Body of pancreas (tissue), 4 donors: ENCODE measurements at regions not wholly inside any gene's neighbourhood (a gene's known extent, or its start where the extent isn't known, plus 50 kb on each side); places are given as distances from the start of the nearest gene placed in this dataset.

ENCODE experiments used
- ATAC-seq: fragments of 150-250 bp; one replicate; pipeline ENCODE4 v1.9.1; 2016
- DNase-seq, 4 donors: peaks; one replicate each; pipeline ENCODE4 v3.0.0-alpha.2; 2019
- H3K27ac ChIP-seq, 4 donors: fragments of 200-600 bp; sonication (generic); 1 replicate in 3 of 4; 2 replicates in 1 of 4; pipeline versions ENCODE4 v1.5.1 to v1.6.1; 2016 to 2019; ENCODE audit warnings: mild to moderate bottlenecking in 1 of 4, mixed read lengths in 1 of 4, moderate library complexity in 1 of 4
- H3K27me3 ChIP-seq, 2 donors: fragments of 200-600 bp; sonication (generic); one replicate each; pipeline ENCODE4 v1.6.0; 2016; ENCODE audit warnings: mild to moderate bottlenecking in 1 of 2
- H3K36me3 ChIP-seq, 2 donors: fragments of 200-600 bp; sonication (generic); replicated peaks in 1 of 2; 2 replicates each; pipeline ENCODE4 v1.5.1; 2016; ENCODE audit warnings: low read depth in 2 of 2; ENCODE audit not compliant: insufficient read depth in 1 of 2
- H3K4me1 ChIP-seq: fragments of 200-600 bp; sonication (generic); one replicate; pipeline ENCODE4 v1.6.0; 2016
- H3K4me3 ChIP-seq, 2 donors: fragments of 200-600 bp; sonication (generic); 1 replicate in 1 of 2; 2 replicates in 1 of 2; pipeline ENCODE4 v1.5.1; 2016 to 2019
- H3K9me3 ChIP-seq, 3 donors: fragments of 200-600 bp; sonication (generic); 1 replicate in 2 of 3; 2 replicates in 1 of 3; pipeline ENCODE4 v1.5.1; 2016
- CTCF ChIP-seq, 7 experiments: fragments of 450-650 bp in 4 of 7; fragments of 200-600 bp in 3 of 7; sonication (generic) in 3 of 7; IDR thresholded peaks; one replicate each; pipeline ENCODE4 v1.5.1; 2016 to 2019; ENCODE audit warnings: antibody characterized with exemption in 7 of 7
- POLR2A ChIP-seq, 3 donors: fragments of 450-650 bp; IDR thresholded peaks; one replicate each; pipeline ENCODE4 v1.6.1; 2016; ENCODE audit warnings: antibody characterized with exemption in 3 of 3, mild to moderate bottlenecking in 2 of 3
- WGBS, 2 donors: methylation state at CpG; one replicate each; pipeline ENCODE4 v1.1.5; 2017; 5-methylcytosine and 5-hydroxymethylcytosine counted together
- intact Hi-C: fragments of 100-400 bp; cut with DNase I; formaldehyde crosslinking; loops from one replicate; pipeline ENCODE4 v1.15.1; 2023

- H3K27me3 ChIP-seq, result no peaks in the 10 kb centered on the region
- intact Hi-C loops, result no loop called here
- TF ChIP-seq CTCF (IDR thresholded peaks at IDR 0.05) (no peak), POLR2A (IDR thresholded peaks at IDR 0.05) (no peak)
- 22 to 30% methylated on average over 1 of the region's 1 CpG for WGBS, 2 donors
- ATAC-seq (no peak), DNase-seq (no peak)
- no peak overlapping the region for H3K4me3 ChIP-seq
- no peaks in the 10 kb centered on the region for H3K9me3 ChIP-seq
- H3K27ac ChIP-seq, result no peak overlapping the region
- H3K36me3 ChIP-seq, result no peaks in the 10 kb centered on the region
- no peaks in the 10 kb centered on the region for H3K4me1 ChIP-seq
Measured at GRCh38 chr2:226098861-226099745, 699.6 kb downstream of the NYAP2 start.

GRCh38 chr2:226095058-226095457 is 695.5 kb downstream of the NYAP2 start:
- H3K27ac ChIP-seq, result no peak overlapping the region
- no peak for ATAC-seq
- no peaks in the 10 kb centered on the region for H3K9me3 ChIP-seq
- H3K27me3 ChIP-seq, result no peaks in the 10 kb centered on the region
- no peak overlapping the region for H3K4me3 ChIP-seq
- intact Hi-C loops, result no loop called here
- H3K4me1 ChIP-seq, result no peaks in the 10 kb centered on the region
- 79 to 87% methylated on average over 1 of the region's 1 CpG for whole genome bisulfite sequencing, 2 donors
- H3K36me3 ChIP-seq, result no peaks in the 10 kb centered on the region
- no peak for TF ChIP-seq CTCF (IDR thresholded peaks at IDR 0.05)
- no peak for TF ChIP-seq POLR2A (IDR thresholded peaks at IDR 0.05)
- no peak for DNase-seq

GRCh38 chr2:226093364-226093763 is 693.9 kb downstream of the NYAP2 start:
- H3K27ac ChIP-seq, result no peak overlapping the region
- no peaks in the 10 kb centered on the region for H3K27me3 ChIP-seq
- intact Hi-C loops, result no loop called here
- TF ChIP-seq POLR2A (IDR thresholded peaks at IDR 0.05) (no peak), CTCF (IDR thresholded peaks at IDR 0.05) (no peak)
- no peaks in the 10 kb centered on the region for H3K36me3 ChIP-seq
- H3K4me3 ChIP-seq, result no peak overlapping the region
- no peaks in the 10 kb centered on the region for H3K4me1 ChIP-seq
- no peaks in the 10 kb centered on the region for H3K9me3 ChIP-seq
- ATAC-seq, result no peak
- 43 to 50% methylated on average over 2 of the region's 2 CpGs for WGBS, 2 donors
- DNase-seq, result no peak

GRCh38 chr2:226088366-226088674 is 688.8 kb downstream of the NYAP2 start:
- Histone ChIP-seq H3K27me3 (no peaks in the 10 kb centered on the region), H3K9me3 (no peaks in the 10 kb centered on the region), H3K4me1 (no peaks in the 10 kb centered on the region), H3K36me3 (no peaks in the 10 kb centered on the region), H3K4me3 (no peak overlapping the region), H3K27ac (no peak overlapping the region)
- TF ChIP-seq CTCF (IDR thresholded peaks at IDR 0.05), result no peak
- no peak for TF ChIP-seq POLR2A (IDR thresholded peaks at IDR 0.05)
- DNase-seq (no peak), ATAC-seq (no peak)
- intact Hi-C loops, result no loop called here
- 50 to 63% methylated on average over 3 of the region's 3 CpGs for WGBS, 2 donors
